Left ventricle myocardium inferior (tissue), 1 donor: ENCODE measurements at regions not wholly inside any gene's neighbourhood (a gene's known extent, or its start where the extent isn't known, plus 50 kb on each side); places are given as distances from the start of the nearest gene placed in this dataset.

Experiments
- DNase-seq: peaks from one replicate; pipeline ENCODE4 v3.0.0-alpha.2; 2020
- H3K27ac ChIP-seq: fragments of 200-600 bp; replicated peaks from 2 replicates; pipeline ENCODE4 v1.8.0; 2021
- H3K27me3 ChIP-seq: fragments of 200-600 bp; 2 replicates; pipeline ENCODE4 v1.8.0; 2021; ENCODE audit warnings: low read depth
- H3K36me3 ChIP-seq: fragments of 200-600 bp; 2 replicates; pipeline ENCODE4 v1.8.0; 2021
- H3K4me1 ChIP-seq: fragments of 200-600 bp; 2 replicates; pipeline ENCODE4 v1.8.0; 2021
- H3K4me3 ChIP-seq: fragments of 200-600 bp; 2 replicates; pipeline ENCODE4 v1.8.0; 2021; ENCODE audit warnings: mild to moderate bottlenecking, moderate library complexity
- H3K9me3 ChIP-seq: fragments of 200-600 bp; replicated peaks from 2 replicates; pipeline ENCODE4 v1.8.0; 2021
- CTCF ChIP-seq: fragments of 200-600 bp; IDR thresholded peaks from 2 replicates; pipeline ENCODE4 v1.8.0; 2021; ENCODE audit warnings: antibody characterized with exemption, mild to moderate bottlenecking, borderline replicate concordance
- intact Hi-C: fragments of 100-400 bp; cut with micrococcal nuclease; formaldehyde crosslinking; loops from one replicate; pipeline ENCODE4 v1.11.0; 2022
- donor health status: DM: no; HTN: yes; CAD: no; lungs with severe emphysema.

DNA sequence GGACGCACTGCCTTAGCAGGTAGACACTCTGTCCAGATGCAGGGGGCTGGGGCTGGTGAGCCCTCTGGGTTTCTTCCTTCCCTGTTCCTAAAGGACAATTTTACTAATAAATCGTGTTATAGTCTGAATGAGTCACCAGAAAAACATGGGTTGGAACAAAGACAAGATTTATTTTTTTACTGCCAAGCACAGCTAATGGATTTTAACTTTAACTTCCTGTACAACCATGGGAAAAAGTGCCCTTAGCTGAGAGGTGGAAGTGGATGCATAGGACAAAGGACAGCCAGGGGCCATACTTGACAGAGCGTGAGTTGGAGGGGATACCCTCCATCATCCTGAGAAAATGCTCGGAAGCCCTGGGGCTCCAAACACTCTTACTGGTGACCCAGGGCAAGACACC lies 300.7 kb downstream of the MSX2 start:
- Histone ChIP-seq H3K9me3 (peaks cover 16% of the 10 kb centered on the region), H3K36me3 (no peaks in the 10 kb centered on the region), H3K4me3 (no peak overlapping the region), H3K27ac (no peak overlapping the region), H3K4me1 (no peaks in the 10 kb centered on the region), H3K27me3 (peaks cover 3% of the 10 kb centered on the region)
- no peak for DNase-seq
- no peak for TF ChIP-seq CTCF
- intact Hi-C loops: no loop called here

GRCh38 chr5:175021841-175022625 lies 297.7 kb downstream of the MSX2 start:
- H3K27ac ChIP-seq: no peak overlapping the region
- H3K4me1 ChIP-seq: no peaks in the 10 kb centered on the region
- H3K9me3 ChIP-seq: peaks cover 16% of the 10 kb centered on the region
- peaks cover 17% of the 10 kb centered on the region for H3K27me3 ChIP-seq
- DNase-seq: no peak
- intact Hi-C loops: no loop called here
- H3K36me3 ChIP-seq: no peaks in the 10 kb centered on the region
- H3K4me3 ChIP-seq: no peak overlapping the region
- no peak for TF ChIP-seq CTCF

DNA sequence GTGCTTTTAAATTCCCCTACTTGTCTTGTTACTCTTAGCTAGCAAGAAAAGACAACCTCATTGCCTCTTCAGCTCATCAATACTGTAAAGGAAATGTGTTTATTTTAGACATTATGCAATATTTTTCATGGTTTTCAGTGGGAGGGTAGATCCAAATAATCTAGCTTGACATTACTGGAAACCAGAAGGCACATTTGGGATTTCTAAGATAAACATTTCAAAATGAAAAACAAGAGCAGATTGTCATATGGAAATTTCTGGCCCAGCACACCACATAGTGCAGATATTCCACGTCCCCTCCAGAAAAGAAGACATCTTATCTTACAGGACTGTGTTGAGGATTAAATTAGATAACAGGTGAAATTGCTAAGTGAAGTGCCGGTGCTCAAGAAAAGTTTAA lies 296.9 kb downstream of the MSX2 start:
- DNase-seq: no peak
- intact Hi-C loops: no loop called here
- Histone ChIP-seq H3K36me3 (no peaks in the 10 kb centered on the region), H3K9me3 (peaks cover 12% of the 10 kb centered on the region), H3K4me3 (no peak overlapping the region), H3K27ac (no peak overlapping the region), H3K27me3 (peaks cover 17% of the 10 kb centered on the region), H3K4me1 (no peaks in the 10 kb centered on the region)
- no peak for TF ChIP-seq CTCF

- Histone ChIP-seq H3K36me3 (no peaks in the 10 kb centered on the region), H3K9me3 (peaks cover 5% of the 10 kb centered on the region), H3K27ac (peak overlapping the region; percentile 56), H3K27me3 (peaks cover 21% of the 10 kb centered on the region), H3K4me1 (no peaks in the 10 kb centered on the region), H3K4me3 (no peak overlapping the region)
- intact Hi-C loops: no loop called here
- TF ChIP-seq CTCF: no peak
- no peak for DNase-seq
These were observed 290.8 kb downstream of the MSX2 start for GRCh38 chr5:175015028-175015685.

DNA sequence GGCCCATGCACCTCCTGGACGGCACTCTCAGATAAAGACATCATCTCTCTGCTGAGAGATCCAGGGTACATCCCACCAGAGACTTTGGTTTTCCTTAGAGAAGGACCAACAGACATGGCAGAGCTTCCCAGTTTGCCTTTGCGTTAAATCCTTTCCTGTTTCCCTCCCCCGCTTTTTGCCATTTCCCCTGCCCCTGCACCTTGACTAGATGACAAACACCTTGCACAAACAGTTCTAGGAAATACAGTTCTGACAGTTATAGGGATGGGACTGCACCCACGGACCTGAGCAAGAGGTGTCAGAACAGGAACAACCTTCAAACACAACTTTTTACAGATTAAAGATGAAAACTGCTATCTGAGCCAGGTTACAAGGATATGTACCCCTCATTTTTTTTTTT lies 288.9 kb downstream of the MSX2 start:
- intact Hi-C loops: no loop called here
- Histone ChIP-seq H3K27me3 (peaks cover 13% of the 10 kb centered on the region), H3K27ac (no peak overlapping the region), H3K4me1 (no peaks in the 10 kb centered on the region), H3K36me3 (no peaks in the 10 kb centered on the region), H3K4me3 (no peak overlapping the region), H3K9me3 (peaks cover 12% of the 10 kb centered on the region)
- TF ChIP-seq CTCF: no peak
- no peak for DNase-seq
